Fibroblast of pulmonary artery (primary cell): ENCODE measurements at regions not wholly inside any gene's neighbourhood (a gene's known extent, or its start where the extent isn't known, plus 50 kb on each side); places are given as distances from the start of the nearest gene placed in this dataset.

Experiments used
- DNase-seq: peaks from one replicate; pipeline ENCODE4 v3.0.0-alpha.2; 2010; ENCODE audit warnings: low read depth
- H3K4me3 ChIP-seq: replicated peaks from 2 replicates; pipeline ENCODE4 v1.5.1; 2011; ENCODE audit warnings: low read depth, mild to moderate bottlenecking, control low read depth, low read length, moderate library complexity
- CTCF ChIP-seq: IDR thresholded peaks from 2 replicates; pipeline ENCODE4 v1.5.1; 2011; ENCODE audit warnings: mild to moderate bottlenecking, control low read depth, low read length, inconsistent platforms; ENCODE audit errors: missing control alignments

- DNase-seq, result no peak
- TF ChIP-seq CTCF, result no peak
- H3K4me3 ChIP-seq, result no peak overlapping the region
These were observed 223.1 kb upstream of the ACVR2A start for GRCh38 chr2:147621656-147622197.

GRCh38 chr2:147619808-147620207, 225.0 kb upstream of the ACVR2A start:
- no peak overlapping the region for H3K4me3 ChIP-seq
- no peak for DNase-seq
- TF ChIP-seq CTCF, result no peak

DNA sequence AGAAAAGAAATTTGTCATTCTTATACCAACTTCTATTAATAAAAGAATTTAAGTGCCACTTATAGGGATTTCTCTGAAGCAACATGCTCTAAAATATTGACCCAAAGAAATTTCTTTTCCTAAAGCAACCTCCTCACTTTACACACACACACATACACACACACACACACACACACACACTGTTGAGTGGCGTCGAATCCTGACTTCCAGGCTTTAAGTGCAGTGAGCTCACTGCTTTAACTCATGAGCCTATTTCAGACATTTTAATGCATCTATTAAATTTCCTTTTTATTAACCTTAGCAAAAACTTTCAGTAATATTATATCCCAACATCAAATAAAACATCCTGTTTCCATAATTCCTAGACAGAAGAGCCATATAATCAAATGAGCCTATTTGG, 229.1 kb upstream of the ACVR2A start:
- DNase-seq, result no peak
- TF ChIP-seq CTCF, result no peak
- H3K4me3 ChIP-seq, result no peak overlapping the region

- H3K4me3 ChIP-seq, result no peak overlapping the region
- no peak for TF ChIP-seq CTCF
- no peak for DNase-seq
These were observed 229.8 kb upstream of the ACVR2A start for GRCh38 chr2:147614979-147615470.

DNA sequence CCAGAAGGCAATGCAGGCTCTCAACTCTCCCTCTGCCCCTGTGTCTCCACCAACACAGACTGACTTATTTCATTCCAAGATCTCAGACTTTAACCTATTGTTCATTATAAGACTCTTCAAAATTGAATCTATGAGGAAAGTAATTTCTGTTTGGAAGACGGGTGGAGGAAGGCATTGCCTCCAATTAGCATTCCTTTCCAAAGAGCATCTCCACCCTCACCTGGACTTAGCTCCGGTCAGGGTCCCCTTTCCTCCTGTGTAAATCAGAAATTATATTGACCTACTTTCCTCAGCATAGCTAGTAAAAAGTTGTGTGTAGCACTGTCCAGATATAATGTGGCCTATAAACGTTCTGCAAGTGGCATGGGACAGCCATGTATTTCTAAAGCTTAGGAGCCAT, 230.4 kb upstream of the ACVR2A start:
- DNase-seq, result no peak
- no peak for TF ChIP-seq CTCF
- H3K4me3 ChIP-seq, result no peak overlapping the region

- no peak for DNase-seq
- H3K4me3 ChIP-seq, result no peak overlapping the region
- no peak for TF ChIP-seq CTCF
These were observed 234.3 kb upstream of the ACVR2A start for GRCh38 chr2:147610496-147611040.

DNA sequence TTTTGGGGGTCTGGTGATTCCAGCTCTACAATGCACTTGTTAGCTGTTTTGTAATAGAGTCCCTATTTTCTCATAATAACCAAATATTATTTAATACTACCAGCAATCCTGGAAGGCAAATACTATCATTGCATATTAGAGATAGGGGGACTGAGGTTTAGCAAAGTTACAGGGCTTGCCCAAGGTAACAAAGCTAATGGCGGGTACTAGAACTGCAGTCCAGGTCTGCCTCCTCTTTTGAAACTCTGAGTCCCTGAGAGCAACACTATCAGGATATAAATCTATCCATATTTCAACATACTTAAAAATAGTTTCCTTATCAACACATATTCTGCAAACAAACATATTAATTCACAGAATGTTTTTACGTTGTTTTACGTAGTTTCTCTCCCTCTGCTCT, 235.5 kb upstream of the ACVR2A start:
- no peak for DNase-seq
- TF ChIP-seq CTCF, result no peak

More for the DNA sequence above, 235.5 kb upstream of the ACVR2A start:
- no peak overlapping the region for H3K4me3 ChIP-seq
